Glutamatergic neuron (in vitro differentiated cells): ENCODE measurements at regions not wholly inside any gene's neighbourhood (a gene's known extent, or its start where the extent isn't known, plus 50 kb on each side); places are given as distances from the start of the nearest gene placed in this dataset.

Experiments
- DNase-seq: peaks from one replicate; pipeline ENCODE4 v3.0.0; 2022
- H3K27ac Mint-ChIP-seq: one replicate; pipeline ENCODE4 v1.8.0; 2020; ENCODE audit warnings: mild to moderate bottlenecking, mixed read lengths, inconsistent platforms; ENCODE audit not compliant: unreplicated experiment
- H3K27me3 Mint-ChIP-seq: one replicate; pipeline ENCODE4 v1.8.0; 2020; ENCODE audit warnings: mild to moderate bottlenecking, moderate library complexity, mixed read lengths, inconsistent platforms; ENCODE audit not compliant: unreplicated experiment
- H3K36me3 Mint-ChIP-seq: one replicate; pipeline ENCODE4 v1.8.0; 2020; ENCODE audit warnings: mild to moderate bottlenecking, mixed read lengths, inconsistent platforms; ENCODE audit not compliant: unreplicated experiment
- H3K4me1 Mint-ChIP-seq: one replicate; pipeline ENCODE4 v1.8.0; 2020; ENCODE audit warnings: mild to moderate bottlenecking, low read depth, mixed read lengths, inconsistent platforms; ENCODE audit not compliant: unreplicated experiment
- H3K4me3 Mint-ChIP-seq: one replicate; pipeline ENCODE4 v1.8.0; 2020; ENCODE audit warnings: mild to moderate bottlenecking, mixed read lengths, inconsistent platforms; ENCODE audit not compliant: unreplicated experiment
- H3K9me3 Mint-ChIP-seq: one replicate; pipeline ENCODE4 v1.8.0; 2020; ENCODE audit warnings: mild to moderate bottlenecking, moderate library complexity, mixed read lengths, inconsistent platforms; ENCODE audit not compliant: unreplicated experiment
- TF ChIP-seq, protein P1 (sequence below): fragments of 200-600 bp; sonication (generic); IDR thresholded peaks from one replicate; pipeline ENCODE4 v1.5.0; 2021; ENCODE audit not compliant: partially characterized antibody, unreplicated experiment

DNA sequence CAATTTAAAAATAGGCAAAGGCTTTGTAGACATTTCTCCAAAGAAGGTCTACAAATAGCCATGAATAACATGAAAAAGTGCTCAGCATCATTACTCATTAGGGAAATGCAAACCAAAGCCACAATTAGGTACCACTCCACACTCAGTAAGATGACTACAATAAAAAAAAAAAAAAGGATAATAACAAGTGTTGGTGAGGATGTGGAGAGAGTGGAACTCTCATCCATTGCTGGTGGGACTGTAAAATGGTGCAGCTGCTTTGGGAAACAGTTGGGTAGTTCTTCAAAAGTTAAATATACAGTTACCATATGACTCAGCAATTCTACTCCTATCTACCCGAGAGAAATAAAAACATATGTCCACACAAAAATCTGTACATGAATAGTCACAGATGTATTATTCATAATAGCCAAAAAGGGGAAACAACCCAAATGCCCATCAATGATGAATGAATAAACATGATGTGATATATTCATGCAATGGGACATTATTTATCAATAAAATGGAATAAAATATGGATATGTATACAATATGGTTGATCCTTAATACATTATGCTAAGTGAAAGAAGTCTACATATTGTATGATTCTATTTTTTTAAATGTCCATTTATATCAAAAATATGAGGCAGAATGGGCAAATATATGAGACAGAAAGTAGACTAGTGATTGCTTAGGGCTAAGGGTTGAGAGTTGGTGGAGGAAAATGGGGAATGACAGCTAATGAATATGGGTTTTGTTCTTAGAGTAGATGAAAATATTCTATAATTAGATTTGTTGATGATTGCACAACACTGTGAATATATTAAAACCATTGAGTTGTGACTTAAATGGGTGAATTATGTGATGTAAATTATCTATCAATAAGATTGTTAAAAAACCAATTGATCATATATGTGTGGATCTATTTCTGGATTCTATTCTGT, 66.1 kb upstream of the SMAD3 start:
- Mint-ChIP-seq H3K4me3 (no peak overlapping the region), H3K27ac (no peak overlapping the region), H3K4me1 (no peaks in the 10 kb centered on the region), H3K27me3 (peaks cover 1% of the 10 kb centered on the region), H3K9me3 (no peaks in the 10 kb centered on the region), H3K36me3 (peaks cover 3% of the 10 kb centered on the region)
- TF ChIP-seq, protein P1, sequence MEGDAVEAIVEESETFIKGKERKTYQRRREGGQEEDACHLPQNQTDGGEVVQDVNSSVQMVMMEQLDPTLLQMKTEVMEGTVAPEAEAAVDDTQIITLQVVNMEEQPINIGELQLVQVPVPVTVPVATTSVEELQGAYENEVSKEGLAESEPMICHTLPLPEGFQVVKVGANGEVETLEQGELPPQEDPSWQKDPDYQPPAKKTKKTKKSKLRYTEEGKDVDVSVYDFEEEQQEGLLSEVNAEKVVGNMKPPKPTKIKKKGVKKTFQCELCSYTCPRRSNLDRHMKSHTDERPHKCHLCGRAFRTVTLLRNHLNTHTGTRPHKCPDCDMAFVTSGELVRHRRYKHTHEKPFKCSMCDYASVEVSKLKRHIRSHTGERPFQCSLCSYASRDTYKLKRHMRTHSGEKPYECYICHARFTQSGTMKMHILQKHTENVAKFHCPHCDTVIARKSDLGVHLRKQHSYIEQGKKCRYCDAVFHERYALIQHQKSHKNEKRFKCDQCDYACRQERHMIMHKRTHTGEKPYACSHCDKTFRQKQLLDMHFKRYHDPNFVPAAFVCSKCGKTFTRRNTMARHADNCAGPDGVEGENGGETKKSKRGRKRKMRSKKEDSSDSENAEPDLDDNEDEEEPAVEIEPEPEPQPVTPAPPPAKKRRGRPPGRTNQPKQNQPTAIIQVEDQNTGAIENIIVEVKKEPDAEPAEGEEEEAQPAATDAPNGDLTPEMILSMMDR = no peak
- no peak for DNase-seq

DNA sequence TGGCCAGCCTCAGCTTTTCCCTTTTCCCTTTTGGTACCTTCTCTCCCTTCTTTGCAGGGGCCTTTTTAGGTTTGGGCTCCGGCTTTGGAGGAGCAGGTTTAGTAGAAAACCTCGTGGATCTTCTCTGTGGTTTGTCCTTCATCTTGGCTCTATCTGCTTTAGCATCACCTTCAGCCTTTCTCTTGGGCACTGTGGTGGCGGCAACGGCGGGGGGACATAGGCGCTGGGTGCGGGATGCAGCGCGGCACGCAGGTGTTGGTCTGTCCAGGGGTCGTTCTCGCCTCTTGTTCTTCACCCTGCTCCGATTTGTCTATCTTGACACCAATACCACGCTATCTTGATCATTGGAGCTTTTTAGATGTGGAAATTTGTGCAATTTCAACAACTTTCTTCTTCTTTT, 64.5 kb upstream of the SMAD3 start:
- H3K27me3 Mint-ChIP-seq = peaks cover 1% of the 10 kb centered on the region
- peaks cover 3% of the 10 kb centered on the region for H3K36me3 Mint-ChIP-seq
- TF ChIP-seq, protein P1 = no peak
- H3K4me1 Mint-ChIP-seq = no peaks in the 10 kb centered on the region
- DNase-seq = no peak
- no peaks in the 10 kb centered on the region for H3K9me3 Mint-ChIP-seq
- H3K4me3 Mint-ChIP-seq = no peak overlapping the region
- no peak overlapping the region for H3K27ac Mint-ChIP-seq

DNA sequence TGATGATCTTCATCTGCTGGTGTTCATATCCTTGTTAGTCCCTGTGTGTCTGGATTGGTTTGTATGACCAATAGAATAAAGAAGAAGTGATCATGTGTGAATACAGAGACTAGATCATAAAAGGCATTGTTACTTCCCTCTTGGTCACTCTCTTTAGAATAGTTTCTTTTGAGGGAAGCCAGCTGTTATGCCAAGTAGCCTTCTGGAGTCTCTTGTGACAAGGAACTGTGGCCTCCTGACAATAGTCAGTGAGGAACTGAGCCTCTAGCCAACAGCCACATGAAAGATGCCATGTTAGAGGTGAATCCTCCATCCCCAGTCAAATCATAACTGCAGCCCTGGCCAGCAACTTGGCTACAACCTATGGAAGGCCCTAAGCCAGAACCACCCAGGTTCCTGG, 63.0 kb upstream of the SMAD3 start:
- no peak overlapping the region for H3K4me3 Mint-ChIP-seq
- TF ChIP-seq, protein P1 = no peak
- H3K27ac Mint-ChIP-seq = no peak overlapping the region
- H3K4me1 Mint-ChIP-seq = no peaks in the 10 kb centered on the region
- peaks cover 3% of the 10 kb centered on the region for H3K36me3 Mint-ChIP-seq
- no peaks in the 10 kb centered on the region for H3K9me3 Mint-ChIP-seq
- H3K27me3 Mint-ChIP-seq = peaks cover 1% of the 10 kb centered on the region
- DNase-seq = no peak

DNA sequence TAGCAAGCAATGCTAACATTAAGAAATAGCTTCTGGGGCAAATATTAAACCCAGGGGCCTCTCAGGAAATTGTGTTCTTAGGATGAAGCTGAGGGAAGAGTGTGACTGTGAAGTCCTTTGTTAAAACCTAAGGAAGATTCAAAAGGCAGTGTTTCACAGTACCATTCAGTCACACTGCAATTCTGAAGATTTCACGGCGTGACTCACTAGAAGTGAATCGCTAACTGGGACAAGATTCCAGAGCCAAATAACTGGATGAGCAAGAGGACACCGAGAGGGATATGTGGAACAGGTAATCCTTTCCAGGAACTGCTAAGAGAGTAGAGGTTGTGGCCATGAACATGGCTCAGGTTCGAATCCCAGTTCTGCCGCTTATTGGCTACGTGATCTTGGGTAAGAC, 61.8 kb upstream of the SMAD3 start:
- no peak for DNase-seq
- Mint-ChIP-seq H3K4me3 (no peak overlapping the region), H3K27ac (no peak overlapping the region), H3K27me3 (peaks cover 1% of the 10 kb centered on the region), H3K4me1 (no peaks in the 10 kb centered on the region), H3K36me3 (no peaks in the 10 kb centered on the region), H3K9me3 (no peaks in the 10 kb centered on the region)
- TF ChIP-seq, protein P1 = no peak

DNA sequence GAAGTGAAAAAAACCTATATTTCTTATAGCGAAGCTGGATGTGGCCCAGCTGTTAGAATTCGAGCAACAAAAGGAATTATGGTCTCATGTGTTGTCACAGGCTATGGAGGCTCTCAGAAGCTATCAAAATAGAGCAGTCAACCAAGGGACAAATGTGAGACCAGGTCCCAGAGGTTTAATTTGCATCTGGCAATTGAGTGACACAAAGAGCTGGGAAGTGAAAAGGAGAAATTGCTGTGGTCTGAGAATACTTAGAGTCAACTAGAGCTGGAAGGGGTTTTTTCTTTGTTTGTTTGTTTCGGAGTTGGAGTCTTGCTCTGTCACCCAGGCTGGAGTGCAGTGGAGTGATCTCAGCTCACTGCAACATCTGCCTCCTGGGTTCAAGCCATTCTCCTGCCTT, 61.3 kb upstream of the SMAD3 start:
- H3K4me1 Mint-ChIP-seq = no peaks in the 10 kb centered on the region
- no peaks in the 10 kb centered on the region for H3K9me3 Mint-ChIP-seq
- H3K4me3 Mint-ChIP-seq = no peak overlapping the region
- no peaks in the 10 kb centered on the region for H3K36me3 Mint-ChIP-seq
- no peak overlapping the region for H3K27ac Mint-ChIP-seq
- TF ChIP-seq, protein P1 = no peak
- DNase-seq = no peak
- peaks cover 1% of the 10 kb centered on the region for H3K27me3 Mint-ChIP-seq
